ENCODE measurements at regions not wholly inside any gene's neighbourhood (a gene's known extent, or its start where the extent isn't known, plus 50 kb on each side); places are given as distances from the start of the nearest gene placed in this dataset.

- Mint-ChIP-seq H3K27ac (no peak overlapping the region), H3K4me3 (no peak overlapping the region), H3K9me3 (no peaks in the 10 kb centered on the region), H3K4me1 (no peaks in the 10 kb centered on the region), H3K36me3 (ENCODE audit: low read depth) (no peaks in the 10 kb centered on the region), H3K27me3 (ENCODE audit: low read depth) (peaks cover 5% of the 10 kb centered on the region)
- TF ChIP-seq, protein P1, sequence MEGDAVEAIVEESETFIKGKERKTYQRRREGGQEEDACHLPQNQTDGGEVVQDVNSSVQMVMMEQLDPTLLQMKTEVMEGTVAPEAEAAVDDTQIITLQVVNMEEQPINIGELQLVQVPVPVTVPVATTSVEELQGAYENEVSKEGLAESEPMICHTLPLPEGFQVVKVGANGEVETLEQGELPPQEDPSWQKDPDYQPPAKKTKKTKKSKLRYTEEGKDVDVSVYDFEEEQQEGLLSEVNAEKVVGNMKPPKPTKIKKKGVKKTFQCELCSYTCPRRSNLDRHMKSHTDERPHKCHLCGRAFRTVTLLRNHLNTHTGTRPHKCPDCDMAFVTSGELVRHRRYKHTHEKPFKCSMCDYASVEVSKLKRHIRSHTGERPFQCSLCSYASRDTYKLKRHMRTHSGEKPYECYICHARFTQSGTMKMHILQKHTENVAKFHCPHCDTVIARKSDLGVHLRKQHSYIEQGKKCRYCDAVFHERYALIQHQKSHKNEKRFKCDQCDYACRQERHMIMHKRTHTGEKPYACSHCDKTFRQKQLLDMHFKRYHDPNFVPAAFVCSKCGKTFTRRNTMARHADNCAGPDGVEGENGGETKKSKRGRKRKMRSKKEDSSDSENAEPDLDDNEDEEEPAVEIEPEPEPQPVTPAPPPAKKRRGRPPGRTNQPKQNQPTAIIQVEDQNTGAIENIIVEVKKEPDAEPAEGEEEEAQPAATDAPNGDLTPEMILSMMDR (IDR thresholded peaks at IDR 0.05; ENCODE audit: unreplicated experiment in 3 of 3) = no peak
Measured at GRCh38 chr1:194602184-194602583, 1415.8 kb upstream of the B3GALT2 start.

- Mint-ChIP-seq H3K9me3 (no peaks in the 10 kb centered on the region), H3K27ac (no peak overlapping the region), H3K4me1 (no peaks in the 10 kb centered on the region), H3K4me3 (no peak overlapping the region), H3K27me3 (ENCODE audit: low read depth) (peaks cover 4% of the 10 kb centered on the region), H3K36me3 (ENCODE audit: low read depth) (no peaks in the 10 kb centered on the region)
- TF ChIP-seq, protein P1 (IDR thresholded peaks at IDR 0.05; ENCODE audit: unreplicated experiment in 3 of 3) = no peak
Measured at GRCh38 chr1:194600716-194601115, 1414.3 kb upstream of the B3GALT2 start.

DNA sequence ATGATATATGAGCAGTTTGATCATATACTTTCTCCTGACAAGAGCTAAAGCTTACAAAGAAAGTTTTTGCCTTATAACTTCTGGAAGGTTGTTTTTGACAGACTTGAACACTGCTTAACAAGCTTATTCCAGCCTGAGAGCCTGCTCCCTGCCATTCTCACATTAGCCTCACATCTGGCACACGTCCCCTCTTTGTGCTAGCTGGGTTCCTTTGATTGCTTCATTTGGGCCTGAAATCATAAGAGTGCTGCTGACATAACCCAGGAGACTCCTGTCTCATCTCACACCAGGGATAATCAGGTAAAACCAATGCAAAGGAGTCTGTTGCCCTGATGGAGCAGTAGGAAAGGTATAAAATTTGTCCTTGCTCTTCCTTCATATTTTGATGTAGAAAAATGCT, 1411.7 kb upstream of the B3GALT2 start:
- Mint-ChIP-seq H3K36me3 (ENCODE audit: low read depth) (no peaks in the 10 kb centered on the region), H3K27ac (no peak overlapping the region), H3K9me3 (no peaks in the 10 kb centered on the region), H3K4me3 (no peak overlapping the region), H3K27me3 (ENCODE audit: low read depth) (no peaks in the 10 kb centered on the region), H3K4me1 (no peaks in the 10 kb centered on the region)
- TF ChIP-seq, protein P1 (IDR thresholded peaks at IDR 0.05; ENCODE audit: unreplicated experiment in 3 of 3) = no peak

DNA sequence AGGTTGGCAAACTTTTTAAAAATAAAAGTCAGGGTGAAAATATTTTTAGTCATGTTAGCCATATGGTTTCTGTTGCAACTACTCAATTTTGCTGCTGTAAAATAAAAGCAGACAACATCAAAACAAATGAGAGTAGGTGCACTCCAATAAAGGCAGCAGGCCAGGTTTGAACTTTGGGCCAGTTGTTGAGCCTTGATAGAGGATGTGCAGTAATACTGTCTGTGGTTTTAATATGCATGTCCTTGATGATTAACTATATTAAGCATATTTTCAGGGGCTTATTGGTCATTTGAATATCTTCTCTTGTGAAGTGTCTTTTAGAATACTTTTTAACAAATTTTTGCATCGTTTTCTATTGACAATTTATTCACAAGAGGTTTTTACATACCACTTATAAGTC, 1399.9 kb upstream of the B3GALT2 start:
- Mint-ChIP-seq H3K4me1 (no peaks in the 10 kb centered on the region), H3K9me3 (peaks cover 4% of the 10 kb centered on the region), H3K4me3 (no peak overlapping the region), H3K36me3 (ENCODE audit: low read depth) (no peaks in the 10 kb centered on the region), H3K27ac (no peak overlapping the region), H3K27me3 (ENCODE audit: low read depth) (no peaks in the 10 kb centered on the region)
- TF ChIP-seq, protein P1 (IDR thresholded peaks at IDR 0.05; ENCODE audit: unreplicated experiment in 3 of 3) = no peak

DNA sequence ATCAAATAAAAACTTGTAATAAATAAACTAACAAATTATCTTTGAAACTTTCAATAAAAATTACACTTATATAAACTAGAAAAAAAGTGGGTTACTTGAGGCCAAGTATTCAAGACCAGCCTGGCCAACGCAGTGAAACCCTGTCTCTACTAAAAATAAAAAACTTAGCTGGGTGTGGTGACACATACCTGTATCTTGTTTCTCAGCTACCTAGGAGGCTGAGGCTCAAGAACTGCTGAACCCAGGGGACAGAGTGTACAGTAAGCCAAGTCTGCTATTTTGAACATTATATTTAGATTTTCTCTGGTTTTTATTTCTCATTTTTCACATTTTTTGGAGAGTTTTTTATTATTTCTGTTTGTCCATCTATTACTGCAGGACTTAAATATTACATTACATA, 1397.6 kb upstream of the B3GALT2 start:
- Mint-ChIP-seq H3K36me3 (ENCODE audit: low read depth) (no peaks in the 10 kb centered on the region), H3K27ac (no peak overlapping the region), H3K9me3 (peaks cover 4% of the 10 kb centered on the region), H3K4me1 (no peaks in the 10 kb centered on the region), H3K27me3 (ENCODE audit: low read depth) (no peaks in the 10 kb centered on the region), H3K4me3 (no peak overlapping the region)
- TF ChIP-seq, protein P1 (IDR thresholded peaks at IDR 0.05; ENCODE audit: unreplicated experiment in 3 of 3) = no peak

DNA sequence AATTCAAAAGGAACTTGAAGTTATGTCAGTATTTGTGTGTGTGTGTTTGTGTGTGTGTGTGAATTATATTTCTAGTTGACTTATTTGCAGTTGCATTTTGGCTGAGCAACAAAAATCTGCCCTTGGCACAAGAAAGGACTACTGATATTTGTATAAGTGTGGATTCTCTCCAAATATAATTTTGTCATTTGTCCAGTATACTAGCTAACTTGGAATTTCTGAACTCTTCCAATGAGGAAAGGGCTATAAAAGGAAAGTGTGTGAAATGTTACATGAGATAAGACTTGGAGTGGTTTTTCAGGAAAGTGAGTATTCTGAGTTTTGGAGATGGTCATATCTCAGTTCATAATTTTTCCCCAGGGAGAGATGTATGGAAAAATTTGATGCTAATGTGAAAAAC, 1384.1 kb upstream of the B3GALT2 start:
- no peaks in the 10 kb centered on the region for H3K27me3 Mint-ChIP-seq (ENCODE audit: low read depth)
- H3K36me3 Mint-ChIP-seq (ENCODE audit: low read depth) = no peaks in the 10 kb centered on the region
- TF ChIP-seq, protein P1 (IDR thresholded peaks at IDR 0.05; ENCODE audit: unreplicated experiment in 3 of 3) = no peak
- peaks cover 14% of the 10 kb centered on the region for H3K4me1 Mint-ChIP-seq
- H3K9me3 Mint-ChIP-seq = no peaks in the 10 kb centered on the region
- H3K4me3 Mint-ChIP-seq = peak overlapping the region in 1 of 3 experiments; percentile 11
- peak overlapping the region in 2 of 3 experiments; percentile 34 to 77 for H3K27ac Mint-ChIP-seq
